Right ventricle myocardium inferior (tissue), 1 donor: ENCODE measurements at regions not wholly inside any gene's neighbourhood (a gene's known extent, or its start where the extent isn't known, plus 50 kb on each side); places are given as distances from the start of the nearest gene placed in this dataset.

Experiments
- ATAC-seq: fragments of 200-7000 bp; cut with Tn5 transposase; one replicate; pipeline ENCODE4 v1.9.1; 2020; ENCODE audit warnings: mild to moderate bottlenecking, moderate library complexity
- DNase-seq: peaks from one replicate; pipeline ENCODE4 v3.0.0; 2021; ENCODE audit errors: missing footprints
- intact Hi-C: fragments of 100-400 bp; cut with DNase I; formaldehyde crosslinking; loops from one replicate; pipeline ENCODE4 v1.11.0; 2022
- donor health status: DM: no; HTN: yes; CAD: no; lungs with severe emphysema.

- intact Hi-C loops: no loop called here
- ATAC-seq: no peak
- DNase-seq: no peak
Observed at GRCh38 chr5:124231230-124231629, 515.2 kb downstream of the ZNF608 start.

DNA sequence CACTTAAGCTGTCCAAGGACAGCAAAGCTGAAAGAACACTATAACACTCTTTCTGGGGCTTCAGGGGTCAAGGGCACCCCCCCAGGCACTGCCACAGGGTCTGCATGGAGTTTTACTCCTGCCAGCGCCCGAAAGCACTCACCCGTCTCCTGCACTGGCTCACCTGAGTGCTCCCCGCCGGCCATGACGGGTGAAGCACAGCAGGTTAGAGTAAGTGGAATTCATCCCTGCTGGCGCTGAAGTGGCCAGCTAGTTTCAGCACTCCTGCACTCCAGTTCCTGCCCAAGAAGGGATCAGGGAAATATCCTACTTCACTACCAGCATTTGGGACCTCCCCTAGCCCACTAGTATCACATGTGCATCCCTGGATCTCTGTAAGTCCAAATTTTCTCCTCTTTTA, 516.0 kb downstream of the ZNF608 start:
- DNase-seq: no peak
- no peak for ATAC-seq
- intact Hi-C loops: no loop called here

DNA sequence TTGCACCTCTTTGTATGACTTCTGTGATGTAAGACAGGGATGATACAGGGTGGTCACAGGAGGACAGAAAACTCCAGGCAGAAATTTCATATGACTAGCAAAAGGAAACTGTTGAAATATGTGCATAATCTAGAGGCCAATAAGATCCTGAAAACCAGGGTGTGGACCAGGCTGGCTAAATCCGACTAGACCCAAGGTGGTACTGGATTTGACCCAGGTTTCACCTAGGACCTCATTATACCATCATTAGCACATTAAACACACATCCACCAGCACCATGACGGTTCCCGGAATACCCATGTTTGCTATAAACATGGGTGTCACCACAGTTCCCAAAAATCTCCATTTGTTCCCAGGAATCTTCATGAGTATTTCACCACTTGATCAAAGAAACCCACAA, 517.1 kb downstream of the ZNF608 start:
- DNase-seq (no peak), ATAC-seq (no peak)
- intact Hi-C loops: no loop called here

DNA sequence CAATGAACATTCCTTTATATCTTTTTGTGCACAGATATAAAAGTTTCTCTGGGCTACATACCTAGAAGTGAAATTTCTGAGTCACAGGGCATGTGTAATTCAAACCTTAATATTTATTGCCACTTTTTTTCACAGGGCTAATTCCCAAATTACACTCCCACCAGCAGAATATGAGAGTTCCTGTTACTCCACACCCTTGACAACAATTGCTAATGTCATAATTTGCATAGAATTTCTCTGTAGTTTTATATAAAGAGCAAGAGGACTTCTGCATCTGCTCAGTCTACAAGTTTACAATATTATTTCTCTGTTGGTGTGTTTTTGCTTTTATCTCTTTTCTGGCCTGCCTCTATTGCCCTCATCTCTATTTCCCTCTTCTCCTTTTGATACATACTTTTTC, 518.5 kb downstream of the ZNF608 start:
- DNase-seq (no peak), ATAC-seq (no peak)
- intact Hi-C loops: no loop called here

- DNase-seq (no peak), ATAC-seq (no peak)
- intact Hi-C loops: no loop called here
Observed at GRCh38 chr5:124220418-124220817, 526.0 kb downstream of the ZNF608 start.

DNA sequence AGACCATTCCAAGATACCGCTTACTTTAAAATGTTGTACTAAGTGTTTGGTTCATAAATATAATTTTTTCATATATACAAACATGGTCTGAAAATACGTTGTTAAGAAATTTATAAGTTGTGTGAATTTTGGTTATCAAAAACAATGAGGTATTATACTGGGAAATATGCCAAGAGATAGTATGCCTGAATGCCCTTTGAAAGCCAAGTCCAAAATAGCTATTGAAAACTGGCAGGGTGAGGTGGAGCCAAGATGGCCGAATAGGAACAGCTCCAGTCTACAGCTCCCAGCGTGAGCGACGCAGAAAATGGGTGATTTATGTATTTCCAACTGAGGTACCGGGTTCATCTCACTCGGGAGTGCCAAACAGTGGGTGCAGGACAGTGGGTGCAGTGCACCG, 533.5 kb downstream of the ZNF608 start:
- intact Hi-C loops: no loop called here
- DNase-seq: no peak
- ATAC-seq: no peak

GRCh38 chr5:124210111-124210910, 536.1 kb downstream of the ZNF608 start:
- ATAC-seq (no peak), DNase-seq (no peak)
- intact Hi-C loops: no loop called here

GRCh38 chr5:124207118-124207517, 539.3 kb downstream of the ZNF608 start:
- ATAC-seq (no peak), DNase-seq (no peak)
- intact Hi-C loops: no loop called here

GRCh38 chr5:124206540-124206939, 539.9 kb downstream of the ZNF608 start:
- DNase-seq (no peak), ATAC-seq (no peak)
- intact Hi-C loops: no loop called here

DNA sequence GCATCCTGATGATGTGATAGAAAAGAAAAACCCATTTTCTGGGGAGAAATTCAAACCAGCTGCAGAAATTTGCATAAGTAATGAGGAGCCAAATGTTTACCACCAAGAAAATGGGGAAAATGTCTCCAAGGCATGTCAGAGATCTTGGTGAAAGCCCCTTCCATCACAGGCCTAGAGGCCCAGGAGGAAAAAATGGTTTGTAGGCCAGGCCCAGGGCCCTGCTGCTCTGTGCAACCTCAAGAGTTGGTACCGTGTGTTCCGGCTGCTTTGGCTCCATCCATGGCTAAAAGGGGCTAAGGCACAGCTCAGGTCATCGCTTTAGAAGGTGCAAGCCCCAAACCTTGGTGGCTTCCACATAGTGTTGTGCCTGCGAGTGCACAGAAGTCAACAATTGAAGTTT, 543.1 kb downstream of the ZNF608 start:
- DNase-seq: no peak
- ATAC-seq: no peak
- intact Hi-C loops: no loop called here

- DNase-seq: no peak
- no peak for ATAC-seq
- intact Hi-C loops: no loop called here
Observed at GRCh38 chr5:124200381-124200780, 546.1 kb downstream of the ZNF608 start.

- no peak for ATAC-seq
- no peak for DNase-seq
- intact Hi-C loops: no loop called here
Observed at GRCh38 chr5:124199893-124200292, 546.5 kb downstream of the ZNF608 start.

- no peak for ATAC-seq
- no peak for DNase-seq
- intact Hi-C loops: no loop called here
Observed at GRCh38 chr5:124195411-124195810, 551.0 kb downstream of the ZNF608 start.

GRCh38 chr5:124194282-124194681, 552.2 kb downstream of the ZNF608 start:
- ATAC-seq: no peak

GRCh38 chr5:124193371-124193789, 553.1 kb downstream of the ZNF608 start:
- intact Hi-C loops: no loop called here
- peak; percentile 81 for ATAC-seq

More at GRCh38 chr5:124194282-124194681, 552.2 kb downstream of the ZNF608 start:
- no peak for DNase-seq
- intact Hi-C loops: no loop called here

DNA sequence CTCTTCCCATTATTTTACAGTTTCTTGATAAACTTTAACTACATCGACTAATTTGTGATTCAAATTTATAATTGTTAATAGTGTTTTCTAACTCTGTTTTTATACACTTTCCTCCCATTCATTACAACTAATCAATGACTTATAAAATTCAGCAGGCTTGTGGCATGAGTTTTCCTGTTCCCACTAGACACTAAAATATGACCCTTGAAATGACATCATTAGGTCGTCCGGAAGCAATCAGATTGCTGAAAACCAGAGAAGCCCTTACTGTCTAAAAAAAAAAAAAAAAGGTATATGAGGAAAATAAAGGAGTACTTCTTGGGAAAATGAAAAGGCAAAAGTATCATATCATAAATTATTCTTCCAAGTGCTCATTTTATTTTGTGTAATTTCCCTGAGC, 553.7 kb downstream of the ZNF608 start:
- intact Hi-C loops: no loop called here
- ATAC-seq (no peak), DNase-seq (no peak)

More at GRCh38 chr5:124193371-124193789, 553.1 kb downstream of the ZNF608 start:
- no peak for DNase-seq

- intact Hi-C loops: no loop called here
- no peak for ATAC-seq
Observed at GRCh38 chr5:124185716-124186115, 560.7 kb downstream of the ZNF608 start.

DNA sequence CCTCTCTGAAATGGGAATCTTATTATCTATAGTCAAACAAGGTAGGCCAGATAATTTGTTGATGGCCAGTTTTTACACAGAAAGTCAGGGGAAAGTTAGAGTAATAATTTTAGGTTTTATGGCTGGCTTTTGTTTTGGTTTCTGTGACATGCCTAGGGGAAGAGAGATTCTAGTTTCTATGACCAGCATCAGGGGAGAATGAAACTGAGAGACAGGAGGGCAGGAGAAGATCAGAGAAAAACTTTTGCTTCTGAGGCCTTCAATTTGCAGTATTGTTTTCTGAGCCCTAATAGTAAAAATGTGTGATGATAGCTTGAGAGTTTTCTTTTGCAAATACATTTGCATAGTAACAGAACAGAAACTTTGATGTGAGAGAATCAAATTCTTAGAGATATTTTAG, 564.3 kb downstream of the ZNF608 start:
- no peak for ATAC-seq
- intact Hi-C loops: no loop called here
- no peak for DNase-seq

More at GRCh38 chr5:124185716-124186115, 560.7 kb downstream of the ZNF608 start:
- no peak for DNase-seq

DNA sequence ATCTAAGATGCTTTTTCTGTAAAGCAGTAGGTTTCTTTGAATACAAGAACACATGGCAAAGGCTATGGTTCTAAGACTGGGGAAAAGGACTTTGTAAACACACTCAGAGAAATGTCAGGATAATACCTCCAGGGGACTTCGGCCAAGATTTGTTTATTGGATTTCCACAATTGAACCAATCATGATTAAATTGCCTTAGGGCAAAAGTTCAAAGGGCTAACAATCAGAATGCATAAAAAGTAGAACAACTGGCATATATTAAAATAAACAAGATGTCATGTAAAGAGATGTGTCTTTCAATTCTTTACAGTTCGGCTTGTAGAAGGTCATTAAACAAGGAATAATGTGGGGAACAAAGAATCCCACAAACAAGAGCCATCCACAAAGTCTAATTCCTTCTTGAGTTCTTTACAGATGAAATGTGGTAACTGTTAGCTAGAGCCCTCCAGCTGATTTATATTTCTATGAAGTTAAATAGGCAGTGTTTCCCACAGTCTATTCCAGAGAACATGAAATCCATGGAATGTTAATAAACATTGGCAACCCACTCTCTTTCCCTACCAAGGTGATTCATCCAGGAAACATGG, 565.5 kb downstream of the ZNF608 start:
- intact Hi-C loops: no loop called here
- ATAC-seq: no peak
- DNase-seq: no peak

DNA sequence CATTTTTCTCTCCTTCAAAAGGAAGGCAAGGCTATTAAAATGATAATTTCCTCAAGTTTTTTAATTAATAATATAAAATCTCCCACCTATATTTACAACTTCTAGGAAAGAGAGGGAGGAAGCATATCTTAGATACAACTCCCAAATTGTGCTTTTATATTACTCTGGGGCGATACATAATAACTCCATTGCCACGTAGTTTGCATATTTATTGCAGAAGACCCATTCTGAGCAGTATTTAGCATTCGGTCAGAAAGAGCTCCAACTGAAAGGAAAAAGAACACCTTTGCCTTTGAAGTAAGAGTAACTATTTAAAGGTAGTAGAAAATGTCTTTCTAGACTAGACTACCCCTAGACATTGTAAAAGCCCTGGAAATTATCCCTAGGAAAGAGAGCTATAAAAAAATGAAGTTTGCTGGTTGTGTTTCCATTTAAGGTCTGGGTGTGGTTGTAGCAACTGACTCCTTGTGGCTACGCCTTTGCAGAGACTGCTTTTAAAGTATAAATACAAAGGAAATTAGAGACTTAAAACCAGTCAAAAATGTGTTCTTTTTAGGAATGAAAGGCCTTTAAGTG, 566.1 kb downstream of the ZNF608 start:
- ATAC-seq (no peak), DNase-seq (no peak)
- intact Hi-C loops: no loop called here
